Activated naive CD4-positive, alpha-beta T cell treated with anti-CD3 and anti-CD28 coated beads, Interleukin-2, amount 10 ng/mL, durations not matched to agents 7 days and 5 days (primary cell): ENCODE measurements at regions not wholly inside any gene's neighbourhood (a gene's known extent, or its start where the extent isn't known, plus 50 kb on each side); places are given as distances from the start of the nearest gene placed in this dataset.

Experiments used
- CTCF ChIA-PET: fragments of 350-600 bp; sonication (Branson Sonifier 250); formaldehyde crosslinking; loops from one replicate; lab custom pipeline; 2021; ENCODE audit warnings: antibody characterized with exemption; lab: Charles Lee
- DNase-seq: peaks from one replicate; pipeline ENCODE4 v3.0.0-alpha.2; 2020
- H3K27ac Mint-ChIP-seq: one replicate; pipeline ENCODE4 v1.8.0; 2021; ENCODE audit warnings: mild to moderate bottlenecking, moderate library complexity, mixed read lengths
- H3K27me3 Mint-ChIP-seq: one replicate; pipeline ENCODE4 v1.8.0; 2021; ENCODE audit warnings: mild to moderate bottlenecking, mixed read lengths
- H3K36me3 Mint-ChIP-seq: one replicate; pipeline ENCODE4 v1.8.0; 2021; ENCODE audit warnings: mixed read lengths
- H3K4me1 Mint-ChIP-seq: one replicate; pipeline ENCODE4 v1.8.0; 2021; ENCODE audit warnings: mixed read lengths
- H3K4me3 Mint-ChIP-seq: one replicate; pipeline ENCODE4 v1.8.0; 2021; ENCODE audit warnings: mild to moderate bottlenecking, moderate library complexity, mixed read lengths
- H3K9me3 Mint-ChIP-seq: one replicate; pipeline ENCODE4 v1.8.0; 2021; ENCODE audit warnings: mixed read lengths

DNA sequence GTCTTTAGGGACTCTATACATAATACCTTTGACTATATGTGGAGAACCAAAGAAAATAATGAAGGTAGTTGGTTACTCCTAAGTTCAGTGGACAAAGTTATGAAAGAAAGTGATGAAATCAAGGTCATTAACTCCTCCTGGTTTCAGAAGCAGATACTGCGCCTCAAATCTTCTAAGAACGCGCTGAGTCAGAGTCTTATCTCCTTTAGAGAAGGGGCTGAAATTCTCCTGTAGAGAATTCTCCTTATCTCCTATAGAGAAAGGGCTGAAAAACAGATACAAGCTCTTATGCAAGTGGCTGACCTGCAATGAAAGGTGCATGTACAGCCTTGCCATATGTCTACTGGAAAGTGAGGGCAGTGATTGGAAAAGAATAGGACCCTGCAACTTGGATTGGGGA lies 824.2 kb downstream of the NSUN3 start:
- H3K4me1 Mint-ChIP-seq = no peaks in the 10 kb centered on the region
- CTCF ChIA-PET = interaction anchor here (0.9 kb wide), 1 partner anchor 20 kb away, joined by 3 read pairs; no protein-coding TSS in a partner anchor
- no peak overlapping the region for H3K27ac Mint-ChIP-seq
- DNase-seq = no peak
- no peaks in the 10 kb centered on the region for H3K36me3 Mint-ChIP-seq
- no peaks in the 10 kb centered on the region for H3K27me3 Mint-ChIP-seq
- H3K9me3 Mint-ChIP-seq = peaks cover 5% of the 10 kb centered on the region
- H3K4me3 Mint-ChIP-seq = no peak overlapping the region

GRCh38 chr3:94896994-94897393 lies 834.1 kb downstream of the NSUN3 start:
- H3K27ac Mint-ChIP-seq = no peak overlapping the region
- no peaks in the 10 kb centered on the region for H3K36me3 Mint-ChIP-seq
- no peak for DNase-seq
- H3K4me1 Mint-ChIP-seq = no peaks in the 10 kb centered on the region
- CTCF ChIA-PET = no interaction called here
- no peaks in the 10 kb centered on the region for H3K27me3 Mint-ChIP-seq
- H3K4me3 Mint-ChIP-seq = no peak overlapping the region
- peaks cover 6% of the 10 kb centered on the region for H3K9me3 Mint-ChIP-seq

DNA sequence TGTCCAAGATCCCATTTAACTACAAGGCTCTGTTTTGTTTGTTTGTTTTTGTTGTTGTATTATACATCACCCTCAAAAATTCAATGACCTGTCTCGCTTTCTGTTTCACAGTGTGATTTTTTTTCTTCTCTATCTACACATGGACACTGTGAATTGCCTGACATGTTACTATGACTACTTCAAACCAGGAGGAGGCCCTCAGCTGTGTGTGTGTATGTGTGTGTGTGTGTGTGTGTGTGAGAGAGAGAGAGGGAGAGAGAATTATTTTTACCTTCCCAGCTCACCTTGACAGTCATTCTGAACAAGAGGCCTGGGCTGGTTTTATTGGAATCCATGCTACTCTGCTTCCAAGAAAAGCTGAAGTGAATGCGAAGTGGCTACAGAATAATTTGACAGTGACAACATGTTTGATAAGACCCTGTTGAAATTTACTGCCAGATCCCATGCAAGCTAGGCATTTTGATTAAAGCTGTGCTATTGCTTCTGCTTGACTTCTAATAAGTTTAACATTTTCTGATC lies 841.4 kb downstream of the NSUN3 start:
- no peak overlapping the region for H3K27ac Mint-ChIP-seq
- no peaks in the 10 kb centered on the region for H3K36me3 Mint-ChIP-seq
- no peak for DNase-seq
- H3K4me1 Mint-ChIP-seq = no peaks in the 10 kb centered on the region
- peaks cover 5% of the 10 kb centered on the region for H3K9me3 Mint-ChIP-seq
- no peak overlapping the region for H3K4me3 Mint-ChIP-seq
- CTCF ChIA-PET = no interaction called here
- H3K27me3 Mint-ChIP-seq = no peaks in the 10 kb centered on the region

DNA sequence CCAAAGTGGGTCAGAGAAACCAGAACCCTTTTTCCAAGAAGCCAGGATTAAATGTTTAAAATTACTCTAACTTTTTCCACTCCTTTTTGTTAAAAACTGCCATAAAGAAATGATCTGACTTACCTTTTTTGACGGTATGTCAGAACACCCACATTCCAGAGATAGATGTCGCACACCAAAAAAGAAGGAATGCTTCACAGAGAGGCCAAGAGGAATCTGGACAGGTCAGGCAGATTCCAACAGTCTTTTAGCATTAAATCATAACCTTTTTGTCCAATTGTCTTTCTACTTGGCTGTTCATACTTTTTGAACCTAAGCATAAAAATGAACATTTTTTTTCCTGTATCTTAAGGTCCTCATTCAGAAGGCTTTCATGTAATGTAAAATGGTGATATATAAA lies 846.9 kb downstream of the NSUN3 start:
- CTCF ChIA-PET = no interaction called here
- Mint-ChIP-seq H3K36me3 (no peaks in the 10 kb centered on the region), H3K4me1 (no peaks in the 10 kb centered on the region), H3K9me3 (peaks cover 13% of the 10 kb centered on the region), H3K27ac (no peak overlapping the region), H3K4me3 (no peak overlapping the region), H3K27me3 (no peaks in the 10 kb centered on the region)
- no peak for DNase-seq

GRCh38 chr3:94912656-94913055 lies 849.8 kb downstream of the NSUN3 start:
- DNase-seq = no peak
- no peaks in the 10 kb centered on the region for H3K4me1 Mint-ChIP-seq
- CTCF ChIA-PET = no interaction called here
- no peak overlapping the region for H3K4me3 Mint-ChIP-seq
- no peaks in the 10 kb centered on the region for H3K27me3 Mint-ChIP-seq
- no peaks in the 10 kb centered on the region for H3K36me3 Mint-ChIP-seq
- H3K27ac Mint-ChIP-seq = no peak overlapping the region
- peaks cover 8% of the 10 kb centered on the region for H3K9me3 Mint-ChIP-seq

GRCh38 chr3:94927175-94927574 lies 864.3 kb downstream of the NSUN3 start:
- H3K27me3 Mint-ChIP-seq = no peaks in the 10 kb centered on the region
- H3K9me3 Mint-ChIP-seq = no peaks in the 10 kb centered on the region
- no peak for DNase-seq
- no peak overlapping the region for H3K27ac Mint-ChIP-seq
- no peaks in the 10 kb centered on the region for H3K4me1 Mint-ChIP-seq
- no peak overlapping the region for H3K4me3 Mint-ChIP-seq
- H3K36me3 Mint-ChIP-seq = no peaks in the 10 kb centered on the region
- CTCF ChIA-PET = no interaction called here

GRCh38 chr3:94928921-94929320 lies 866.1 kb downstream of the NSUN3 start:
- no peaks in the 10 kb centered on the region for H3K27me3 Mint-ChIP-seq
- H3K27ac Mint-ChIP-seq = no peak overlapping the region
- no peak for DNase-seq
- no peaks in the 10 kb centered on the region for H3K9me3 Mint-ChIP-seq
- CTCF ChIA-PET = no interaction called here
- H3K4me1 Mint-ChIP-seq = no peaks in the 10 kb centered on the region
- H3K4me3 Mint-ChIP-seq = no peak overlapping the region
- no peaks in the 10 kb centered on the region for H3K36me3 Mint-ChIP-seq

GRCh38 chr3:94935738-94936580 lies 873.1 kb downstream of the NSUN3 start:
- CTCF ChIA-PET = no interaction called here
- Mint-ChIP-seq H3K27me3 (no peaks in the 10 kb centered on the region), H3K9me3 (peaks cover 21% of the 10 kb centered on the region), H3K36me3 (no peaks in the 10 kb centered on the region), H3K4me3 (no peak overlapping the region), H3K4me1 (no peaks in the 10 kb centered on the region), H3K27ac (no peak overlapping the region)
- no peak for DNase-seq

- no peak overlapping the region for H3K4me3 Mint-ChIP-seq
- H3K27ac Mint-ChIP-seq = no peak overlapping the region
- CTCF ChIA-PET = no interaction called here
- no peaks in the 10 kb centered on the region for H3K4me1 Mint-ChIP-seq
- peaks cover 26% of the 10 kb centered on the region for H3K9me3 Mint-ChIP-seq
- no peaks in the 10 kb centered on the region for H3K36me3 Mint-ChIP-seq
- no peak for DNase-seq
- no peaks in the 10 kb centered on the region for H3K27me3 Mint-ChIP-seq
Observed at GRCh38 chr3:94937980-94938379, 875.1 kb downstream of the NSUN3 start.

DNA sequence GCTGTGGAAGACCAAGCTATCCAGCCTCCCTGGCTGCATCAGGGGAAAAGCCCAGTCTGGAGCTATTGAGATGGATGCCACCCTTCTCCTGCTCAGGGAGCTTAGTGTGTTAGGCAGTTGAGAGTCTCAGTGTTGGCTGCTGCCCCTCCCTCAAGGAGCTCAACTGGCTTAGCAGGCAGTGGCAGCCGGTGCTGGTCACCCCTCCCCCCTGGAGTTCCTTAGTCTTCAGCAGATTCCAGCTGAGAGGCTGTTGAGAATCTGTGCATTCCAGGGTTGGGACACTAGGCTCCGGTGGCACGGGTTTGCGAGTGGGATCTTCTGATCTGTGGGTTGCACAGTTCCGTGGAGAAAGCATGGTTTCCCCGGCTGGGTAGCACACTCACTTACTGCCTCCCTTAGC lies 883.8 kb downstream of the NSUN3 start:
- H3K36me3 Mint-ChIP-seq = no peaks in the 10 kb centered on the region
- no peaks in the 10 kb centered on the region for H3K27me3 Mint-ChIP-seq
- no peak for DNase-seq
- peaks cover 9% of the 10 kb centered on the region for H3K9me3 Mint-ChIP-seq
- no peak overlapping the region for H3K4me3 Mint-ChIP-seq
- no peaks in the 10 kb centered on the region for H3K4me1 Mint-ChIP-seq
- CTCF ChIA-PET = no interaction called here
- H3K27ac Mint-ChIP-seq = no peak overlapping the region

DNA sequence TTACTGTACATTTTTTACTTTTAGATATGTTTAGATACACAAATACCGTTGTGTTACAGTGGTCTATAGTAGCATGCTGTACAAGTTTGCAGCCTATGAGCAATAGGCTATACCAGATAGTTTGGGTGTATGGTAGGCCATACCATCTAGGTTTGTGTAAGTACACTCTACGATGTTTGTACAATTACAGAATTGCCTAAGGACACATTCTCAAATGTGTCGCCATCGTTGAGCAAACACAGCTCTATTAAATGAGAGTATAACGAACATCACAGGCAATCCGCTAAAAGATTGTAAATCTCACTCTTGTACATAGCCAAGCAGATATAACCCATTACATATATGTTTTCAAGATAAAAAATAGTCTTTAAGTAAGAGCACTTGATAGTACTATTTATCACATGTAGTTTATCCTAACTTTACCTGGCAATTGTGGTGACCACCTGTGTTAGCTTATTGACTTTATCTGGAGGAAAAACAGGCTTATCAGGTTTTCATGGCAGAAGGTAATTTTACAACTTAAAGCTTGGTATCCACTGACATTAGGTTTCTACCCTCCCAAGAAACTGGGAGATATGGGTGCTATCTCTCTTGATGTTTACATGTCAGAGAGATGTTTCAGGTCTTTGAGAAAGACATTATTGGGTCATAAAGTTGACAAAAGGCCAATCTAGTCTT lies 898.7 kb downstream of the NSUN3 start:
- CTCF ChIA-PET = no interaction called here
- no peaks in the 10 kb centered on the region for H3K36me3 Mint-ChIP-seq
- no peaks in the 10 kb centered on the region for H3K4me1 Mint-ChIP-seq
- no peak overlapping the region for H3K4me3 Mint-ChIP-seq
- no peak for DNase-seq
- H3K27me3 Mint-ChIP-seq = no peaks in the 10 kb centered on the region
- H3K9me3 Mint-ChIP-seq = peaks cover 8% of the 10 kb centered on the region
- no peak overlapping the region for H3K27ac Mint-ChIP-seq

DNA sequence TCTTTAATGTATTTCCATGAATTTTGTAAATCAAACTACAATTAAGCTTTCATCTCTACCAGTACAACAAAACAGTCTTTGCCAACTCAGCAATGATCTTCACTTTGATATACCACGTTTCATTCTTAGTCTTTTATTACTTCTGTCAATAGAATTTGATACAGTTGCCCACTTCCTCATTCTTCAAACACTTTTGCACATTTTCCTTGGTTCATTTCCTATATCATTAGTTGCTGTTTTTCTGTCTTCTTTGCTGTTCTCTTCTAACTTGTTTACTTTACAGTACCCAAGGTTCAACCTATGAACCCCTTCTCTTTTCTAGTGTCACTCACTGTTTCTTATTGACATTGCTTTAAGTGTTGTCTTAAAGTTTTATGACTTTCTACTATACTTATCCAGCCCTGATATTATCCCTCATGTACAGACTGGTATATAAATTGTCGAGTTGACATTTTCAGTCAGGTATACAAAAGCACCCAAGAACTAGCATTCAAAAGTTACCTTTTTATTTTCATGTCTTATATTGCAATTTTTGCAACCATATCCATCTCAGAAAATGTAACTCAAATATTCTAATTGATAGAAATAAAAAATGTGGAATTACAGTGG lies 903.1 kb downstream of the NSUN3 start:
- Mint-ChIP-seq H3K27ac (no peak overlapping the region), H3K4me3 (no peak overlapping the region), H3K27me3 (no peaks in the 10 kb centered on the region), H3K36me3 (no peaks in the 10 kb centered on the region), H3K4me1 (no peaks in the 10 kb centered on the region), H3K9me3 (peaks cover 8% of the 10 kb centered on the region)
- DNase-seq = no peak
- CTCF ChIA-PET = no interaction called here

DNA sequence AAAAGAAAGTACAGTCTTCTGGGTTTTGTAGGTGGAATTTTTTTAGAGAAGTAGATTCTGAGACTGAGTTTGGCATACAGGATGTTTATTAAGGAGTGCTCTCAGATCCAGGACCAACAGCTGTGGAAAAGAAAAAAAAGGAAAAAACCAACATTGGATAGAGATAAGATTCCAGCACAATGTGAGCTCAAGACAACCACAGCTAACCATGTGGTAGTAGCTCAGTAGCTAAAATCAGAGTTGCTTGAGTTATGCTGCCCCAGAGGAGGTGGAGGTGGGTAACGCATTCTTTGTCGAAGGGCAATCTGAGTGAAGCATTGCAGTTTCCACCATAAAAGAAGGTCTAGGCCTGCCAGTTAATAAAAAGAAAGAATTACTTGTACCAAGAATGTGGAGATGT lies 904.3 kb downstream of the NSUN3 start:
- no peak for DNase-seq
- Mint-ChIP-seq H3K9me3 (peaks cover 8% of the 10 kb centered on the region), H3K27ac (no peak overlapping the region), H3K4me3 (no peak overlapping the region), H3K4me1 (no peaks in the 10 kb centered on the region), H3K36me3 (no peaks in the 10 kb centered on the region), H3K27me3 (no peaks in the 10 kb centered on the region)
- CTCF ChIA-PET = no interaction called here

- no peak overlapping the region for H3K27ac Mint-ChIP-seq
- no peaks in the 10 kb centered on the region for H3K4me1 Mint-ChIP-seq
Observed at GRCh38 chr3:94968519-94968918, 905.7 kb downstream of the NSUN3 start.

More at GRCh38 chr3:94968519-94968918, 905.7 kb downstream of the NSUN3 start:
- DNase-seq = no peak
- H3K27me3 Mint-ChIP-seq = no peaks in the 10 kb centered on the region
- peaks cover 8% of the 10 kb centered on the region for H3K9me3 Mint-ChIP-seq
- H3K36me3 Mint-ChIP-seq = no peaks in the 10 kb centered on the region
- H3K4me3 Mint-ChIP-seq = no peak overlapping the region
- CTCF ChIA-PET = no interaction called here
